ENCODE measurements at regions not wholly inside any gene's neighbourhood (a gene's known extent, or its start where the extent isn't known, plus 50 kb on each side); places are given as distances from the start of the nearest gene placed in this dataset.

DNA sequence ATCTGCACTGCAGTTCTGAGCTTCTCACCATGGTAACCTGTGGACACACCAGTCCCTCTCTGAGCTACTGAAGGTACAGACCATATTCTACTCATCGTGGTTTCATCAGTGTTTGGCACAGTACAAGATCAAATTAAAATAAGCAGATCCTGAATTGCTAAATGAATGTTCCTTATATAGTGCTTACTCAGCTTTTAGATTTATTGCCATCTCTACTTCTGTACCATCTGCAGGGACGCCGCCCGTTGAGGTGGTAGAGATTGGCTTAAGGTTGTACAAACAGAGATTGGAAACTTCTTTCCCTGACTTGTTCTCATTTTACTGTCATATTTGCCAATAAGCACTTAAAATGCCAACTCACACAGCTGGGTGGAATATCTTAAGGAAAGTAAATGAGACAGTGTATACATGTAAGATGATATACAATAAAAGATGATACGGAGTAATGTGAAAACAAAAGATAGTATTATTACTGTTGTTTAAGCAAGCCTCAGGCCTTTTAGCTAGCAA is 223.4 kb upstream of the FOXQ1 start:
- no peak overlapping the region for H3K4me3 ChIP-seq (ENCODE audit: low read length)
- H2AFZ ChIP-seq (ENCODE audit: low read depth, low read length): no peak overlapping the region
- H3K36me3 ChIP-seq (ENCODE audit: insufficient read depth, low read length): no peaks in the 10 kb centered on the region
- no peaks in the 10 kb centered on the region for H3K27me3 ChIP-seq (ENCODE audit: insufficient read depth, low read length)
- no peaks in the 10 kb centered on the region for H3K4me1 ChIP-seq (ENCODE audit: insufficient read depth, low read length)
- no peaks in the 10 kb centered on the region for H3K9me3 ChIP-seq (ENCODE audit: low read length)

DNA sequence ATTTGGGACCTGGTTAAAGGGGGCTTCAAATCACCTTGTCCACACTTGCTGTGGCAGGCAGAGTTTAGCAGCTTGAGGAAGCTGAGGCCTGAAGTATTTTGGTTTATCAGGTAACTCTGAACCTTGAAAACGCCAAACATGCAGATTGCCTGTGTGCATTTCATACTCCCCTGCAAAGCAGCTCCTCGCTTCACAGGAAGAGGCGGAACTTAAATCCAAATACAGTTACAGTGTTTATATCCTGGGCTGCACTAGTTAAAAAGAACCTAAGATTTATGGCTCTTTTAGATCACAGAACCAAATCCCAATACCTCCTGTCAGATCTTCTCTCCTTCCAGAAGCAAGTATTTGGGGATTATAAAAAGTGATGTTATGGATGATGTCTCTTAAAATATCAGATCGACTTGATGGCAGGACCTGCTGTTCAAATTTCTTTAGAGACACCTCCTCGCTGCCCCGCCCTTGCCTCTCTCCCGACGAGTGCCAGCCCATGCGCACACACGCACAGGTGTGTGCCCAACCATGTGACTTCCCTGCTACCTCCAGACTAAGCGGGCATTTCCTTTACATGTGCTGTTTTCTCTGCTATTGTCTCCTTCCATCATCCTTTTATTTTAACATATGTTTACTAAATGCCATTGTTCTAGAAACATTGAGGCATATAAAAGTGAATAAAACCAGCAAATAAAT is 224.6 kb upstream of the FOXQ1 start:
- no peaks in the 10 kb centered on the region for H3K4me1 ChIP-seq (ENCODE audit: insufficient read depth, low read length)
- no peaks in the 10 kb centered on the region for H3K36me3 ChIP-seq (ENCODE audit: insufficient read depth, low read length)
- no peaks in the 10 kb centered on the region for H3K9me3 ChIP-seq (ENCODE audit: low read length)
- H3K4me3 ChIP-seq (ENCODE audit: low read length): no peak overlapping the region
- H3K27me3 ChIP-seq (ENCODE audit: insufficient read depth, low read length): no peaks in the 10 kb centered on the region
- no peak overlapping the region for H2AFZ ChIP-seq (ENCODE audit: low read depth, low read length)

DNA sequence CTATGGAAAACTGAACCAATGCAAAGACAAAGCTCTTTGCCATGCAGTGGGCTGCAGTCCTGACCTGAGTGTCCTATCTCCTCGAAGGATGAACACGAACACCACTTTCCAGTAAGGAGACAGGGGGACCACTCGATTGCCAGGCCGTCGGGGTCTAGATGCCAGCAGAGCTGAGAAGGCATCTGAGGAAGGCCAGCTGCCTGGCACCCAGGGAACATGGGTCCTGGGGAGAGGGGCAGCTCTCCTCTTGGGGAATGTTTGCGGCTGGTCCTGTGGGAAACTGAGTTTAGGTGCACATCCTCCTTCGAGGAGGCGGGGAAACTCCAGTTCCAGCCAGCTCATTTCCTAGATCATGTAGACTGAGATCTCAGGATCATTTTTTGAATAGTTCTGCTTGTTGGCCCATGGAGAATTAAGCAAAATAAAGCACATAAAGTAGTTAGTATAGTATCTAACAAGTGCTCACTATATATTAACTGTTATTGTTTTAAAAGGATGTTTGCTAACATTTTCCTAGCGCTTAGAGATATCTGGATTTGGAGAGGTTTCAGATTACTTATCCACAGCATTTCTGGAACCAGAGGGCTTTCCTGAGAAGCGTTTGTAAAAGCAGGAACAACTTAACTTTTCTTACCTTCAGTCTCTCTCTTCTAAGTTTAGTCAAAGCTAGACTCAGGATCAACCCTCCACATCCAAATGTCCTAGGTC is 225.3 kb upstream of the FOXQ1 start:
- Histone ChIP-seq H2AFZ (ENCODE audit: low read depth, low read length) (no peak overlapping the region), H3K4me3 (ENCODE audit: low read length) (no peak overlapping the region), H3K9me3 (ENCODE audit: low read length) (no peaks in the 10 kb centered on the region), H3K36me3 (ENCODE audit: insufficient read depth, low read length) (no peaks in the 10 kb centered on the region), H3K4me1 (ENCODE audit: insufficient read depth, low read length) (no peaks in the 10 kb centered on the region), H3K27me3 (ENCODE audit: insufficient read depth, low read length) (no peaks in the 10 kb centered on the region)

DNA sequence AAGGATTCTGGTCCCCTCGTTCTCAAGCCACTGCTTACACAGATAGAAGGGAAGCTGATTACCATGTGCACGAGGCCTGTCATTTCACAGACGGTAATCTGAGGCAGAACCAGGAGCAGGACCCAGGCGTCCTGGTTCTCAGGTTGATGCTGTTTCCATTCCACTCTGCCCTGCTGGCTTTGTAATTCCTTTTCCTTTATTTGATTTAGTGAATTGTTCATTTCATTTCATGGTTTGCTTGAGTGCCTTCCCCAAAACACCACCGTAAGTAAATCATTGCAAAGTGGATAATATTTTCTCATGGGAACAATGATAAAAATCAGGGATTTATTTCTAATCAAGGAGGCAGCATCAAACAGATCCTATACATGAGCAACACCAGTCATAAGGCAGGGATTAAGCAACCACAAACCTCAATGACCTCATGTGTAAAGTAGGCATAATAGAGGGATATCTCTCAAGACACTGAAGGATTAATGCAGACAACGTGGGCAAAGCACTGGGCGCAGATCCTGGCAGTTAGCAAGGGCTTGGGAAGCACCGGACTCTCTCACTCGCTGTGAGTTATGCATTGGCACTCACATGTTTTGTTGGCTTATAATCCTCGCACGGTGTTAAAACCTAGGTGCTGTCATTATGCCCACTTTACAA is 229.5 kb upstream of the FOXQ1 start:
- H3K4me1 ChIP-seq (ENCODE audit: insufficient read depth, low read length): no peaks in the 10 kb centered on the region
- no peaks in the 10 kb centered on the region for H3K27me3 ChIP-seq (ENCODE audit: insufficient read depth, low read length)
- H3K9me3 ChIP-seq (ENCODE audit: low read length): no peaks in the 10 kb centered on the region
- H3K36me3 ChIP-seq (ENCODE audit: insufficient read depth, low read length): no peaks in the 10 kb centered on the region
- H3K4me3 ChIP-seq (ENCODE audit: low read length): no peak overlapping the region
- H2AFZ ChIP-seq (ENCODE audit: low read depth, low read length): no peak overlapping the region

DNA sequence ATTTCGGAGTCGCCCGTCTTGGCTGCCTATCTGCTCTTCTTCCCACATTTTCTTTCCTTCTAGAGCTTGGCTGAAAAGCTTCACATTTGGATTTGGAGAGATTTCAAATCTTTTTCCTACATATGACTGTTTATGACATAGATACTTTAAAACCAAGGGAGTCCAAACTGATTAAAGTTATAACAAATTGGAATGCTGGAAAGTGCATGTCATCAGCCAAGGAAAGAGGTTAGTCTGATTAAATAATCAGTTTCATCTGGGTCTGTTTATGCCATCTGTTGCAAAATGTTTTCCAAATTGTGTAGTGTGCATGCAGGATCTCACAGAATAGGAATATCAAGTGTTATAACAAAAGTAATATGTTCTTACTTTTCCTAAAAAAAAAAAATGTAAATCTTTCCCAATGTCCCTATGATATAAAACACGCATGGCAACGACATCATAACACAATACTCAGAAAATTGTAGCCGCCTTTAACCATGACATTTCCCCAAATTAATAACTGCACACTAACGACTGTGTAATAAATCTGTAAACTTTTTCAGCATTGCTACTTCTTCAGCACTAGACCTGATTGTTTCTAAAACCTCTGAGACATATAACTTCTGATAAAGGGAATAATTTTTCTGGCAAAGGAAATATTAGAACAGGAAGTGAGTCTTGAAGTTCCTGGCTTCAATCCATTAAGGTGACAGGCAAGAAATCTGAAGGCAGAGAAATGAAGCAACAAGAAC is 230.2 kb upstream of the FOXQ1 start:
- no peak overlapping the region for H3K4me3 ChIP-seq (ENCODE audit: low read length)
- H2AFZ ChIP-seq (ENCODE audit: low read depth, low read length): no peak overlapping the region
- H3K36me3 ChIP-seq (ENCODE audit: insufficient read depth, low read length): no peaks in the 10 kb centered on the region
- H3K27me3 ChIP-seq (ENCODE audit: insufficient read depth, low read length): no peaks in the 10 kb centered on the region
- H3K9me3 ChIP-seq (ENCODE audit: low read length): no peaks in the 10 kb centered on the region
- H3K4me1 ChIP-seq (ENCODE audit: insufficient read depth, low read length): no peaks in the 10 kb centered on the region

DNA sequence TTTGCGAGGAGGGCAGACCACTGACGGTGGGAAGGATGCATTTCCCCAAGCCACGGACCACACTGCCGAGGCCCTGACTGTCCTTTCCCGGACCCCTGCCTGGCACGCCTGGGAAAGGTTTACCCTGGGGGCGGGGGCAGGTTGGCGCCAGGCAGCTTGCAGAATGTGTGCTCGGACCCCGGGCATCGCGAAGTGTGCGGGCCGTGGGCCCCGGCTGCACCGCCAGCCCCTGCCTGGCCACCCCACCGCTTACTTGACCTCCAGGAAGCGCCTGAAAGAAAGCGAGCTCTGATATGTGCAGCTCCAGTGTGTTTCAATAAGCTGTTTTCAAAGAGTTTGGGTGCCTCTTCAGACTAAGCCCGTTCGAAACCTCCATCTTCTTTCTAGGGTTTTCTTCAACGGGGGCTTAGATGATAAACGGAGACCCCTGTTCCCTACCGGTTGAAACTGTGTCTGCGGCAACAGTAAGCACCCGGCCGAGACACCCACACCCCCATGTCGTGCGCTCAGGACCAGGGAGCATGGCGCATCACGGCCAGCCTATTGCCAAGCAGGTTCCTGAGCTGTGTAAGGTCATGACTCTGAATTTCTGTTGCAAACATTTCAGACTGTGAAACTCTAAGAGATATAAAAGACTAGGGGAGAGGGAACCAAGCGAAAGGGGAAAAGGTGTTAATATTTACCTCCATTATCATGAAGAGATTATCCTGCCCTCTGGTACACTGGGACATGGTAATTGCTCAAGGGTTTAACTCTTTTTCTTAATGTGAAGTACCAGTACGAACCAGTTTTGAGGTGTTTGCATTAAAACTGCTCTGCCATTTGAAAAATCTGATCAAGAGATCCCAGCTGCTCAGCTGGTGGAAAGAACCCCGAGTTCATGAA is 231.2 kb upstream of the FOXQ1 start:
- H3K27me3 ChIP-seq (ENCODE audit: insufficient read depth, low read length): no peaks in the 10 kb centered on the region
- H2AFZ ChIP-seq (ENCODE audit: low read depth, low read length): no peak overlapping the region
- no peaks in the 10 kb centered on the region for H3K9me3 ChIP-seq (ENCODE audit: low read length)
- H3K4me3 ChIP-seq (ENCODE audit: low read length): no peak overlapping the region
- H3K4me1 ChIP-seq (ENCODE audit: insufficient read depth, low read length): no peaks in the 10 kb centered on the region
- H3K36me3 ChIP-seq (ENCODE audit: insufficient read depth, low read length): no peaks in the 10 kb centered on the region

DNA sequence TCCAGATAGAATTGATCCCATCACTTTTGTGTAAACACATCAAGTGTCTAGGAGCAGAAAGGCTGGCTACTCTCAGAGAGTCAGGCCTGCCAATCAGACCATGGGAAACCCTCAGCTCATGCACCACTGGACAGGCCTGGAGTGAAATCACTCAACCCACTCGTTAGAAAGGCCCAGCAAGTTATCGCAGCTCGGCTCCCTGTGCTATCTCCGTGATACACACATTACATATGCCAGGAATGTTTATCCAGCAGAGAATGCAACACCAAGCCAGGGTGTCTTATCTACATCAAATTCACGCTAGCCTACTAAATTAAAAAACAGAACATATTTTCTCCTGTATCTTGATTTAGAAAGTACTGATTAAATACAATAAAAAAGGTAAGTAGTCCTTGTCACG is 232.4 kb upstream of the FOXQ1 start:
- no peaks in the 10 kb centered on the region for H3K27me3 ChIP-seq (ENCODE audit: insufficient read depth, low read length)
- no peak overlapping the region for H2AFZ ChIP-seq (ENCODE audit: low read depth, low read length)
- no peaks in the 10 kb centered on the region for H3K36me3 ChIP-seq (ENCODE audit: insufficient read depth, low read length)
- H3K4me1 ChIP-seq (ENCODE audit: insufficient read depth, low read length): no peaks in the 10 kb centered on the region
- H3K4me3 ChIP-seq (ENCODE audit: low read length): no peak overlapping the region
- H3K9me3 ChIP-seq (ENCODE audit: low read length): no peaks in the 10 kb centered on the region

DNA sequence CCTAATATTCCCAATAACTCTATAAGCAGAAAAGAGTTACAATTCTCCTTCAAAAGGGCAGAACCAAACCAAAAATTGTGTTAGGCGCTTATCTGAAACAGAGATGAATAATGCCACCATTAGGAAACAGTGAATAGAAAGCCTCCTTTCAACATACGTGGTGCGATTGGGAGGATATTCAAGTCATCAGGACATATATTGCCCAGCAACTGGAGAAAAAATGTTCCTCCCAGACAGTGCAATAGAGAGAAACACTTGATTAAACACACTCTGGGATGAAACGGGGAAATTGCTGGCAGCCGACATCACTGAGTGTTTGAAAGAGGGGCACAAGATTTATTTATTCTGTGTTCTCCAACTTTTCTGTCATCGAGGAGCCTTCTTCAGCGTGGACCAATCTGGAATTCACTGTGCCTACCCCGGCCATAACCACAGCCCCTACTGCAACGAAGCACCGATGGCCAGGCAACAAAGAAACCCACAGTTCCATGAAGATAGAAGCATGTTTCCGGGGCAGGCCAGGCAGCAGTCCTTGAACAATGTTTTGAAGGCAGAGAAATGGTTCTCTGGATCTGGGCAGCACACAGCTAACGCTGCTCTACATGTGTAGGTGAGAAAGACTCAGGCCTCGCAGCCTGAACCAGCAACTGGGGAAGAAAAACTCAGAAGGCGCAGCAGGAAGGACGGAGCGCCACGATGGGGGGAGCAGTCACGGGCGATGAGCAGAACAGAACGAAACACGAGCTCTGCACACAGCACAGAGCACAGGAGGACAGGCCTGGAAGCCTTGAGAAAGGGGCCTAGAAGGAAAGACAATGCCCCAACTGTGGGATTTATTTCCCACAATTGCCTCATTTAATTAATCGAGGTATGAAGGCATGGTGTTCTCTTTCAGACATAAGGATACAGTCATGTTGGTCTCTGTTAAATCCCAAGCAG is 234.2 kb upstream of the FOXQ1 start:
- no peak overlapping the region for H2AFZ ChIP-seq (ENCODE audit: low read depth, low read length)
- H3K9me3 ChIP-seq (ENCODE audit: low read length): no peaks in the 10 kb centered on the region
- H3K36me3 ChIP-seq (ENCODE audit: insufficient read depth, low read length): no peaks in the 10 kb centered on the region
- no peaks in the 10 kb centered on the region for H3K4me1 ChIP-seq (ENCODE audit: insufficient read depth, low read length)
- H3K27me3 ChIP-seq (ENCODE audit: insufficient read depth, low read length): no peaks in the 10 kb centered on the region
- H3K4me3 ChIP-seq (ENCODE audit: low read length): no peak overlapping the region

DNA sequence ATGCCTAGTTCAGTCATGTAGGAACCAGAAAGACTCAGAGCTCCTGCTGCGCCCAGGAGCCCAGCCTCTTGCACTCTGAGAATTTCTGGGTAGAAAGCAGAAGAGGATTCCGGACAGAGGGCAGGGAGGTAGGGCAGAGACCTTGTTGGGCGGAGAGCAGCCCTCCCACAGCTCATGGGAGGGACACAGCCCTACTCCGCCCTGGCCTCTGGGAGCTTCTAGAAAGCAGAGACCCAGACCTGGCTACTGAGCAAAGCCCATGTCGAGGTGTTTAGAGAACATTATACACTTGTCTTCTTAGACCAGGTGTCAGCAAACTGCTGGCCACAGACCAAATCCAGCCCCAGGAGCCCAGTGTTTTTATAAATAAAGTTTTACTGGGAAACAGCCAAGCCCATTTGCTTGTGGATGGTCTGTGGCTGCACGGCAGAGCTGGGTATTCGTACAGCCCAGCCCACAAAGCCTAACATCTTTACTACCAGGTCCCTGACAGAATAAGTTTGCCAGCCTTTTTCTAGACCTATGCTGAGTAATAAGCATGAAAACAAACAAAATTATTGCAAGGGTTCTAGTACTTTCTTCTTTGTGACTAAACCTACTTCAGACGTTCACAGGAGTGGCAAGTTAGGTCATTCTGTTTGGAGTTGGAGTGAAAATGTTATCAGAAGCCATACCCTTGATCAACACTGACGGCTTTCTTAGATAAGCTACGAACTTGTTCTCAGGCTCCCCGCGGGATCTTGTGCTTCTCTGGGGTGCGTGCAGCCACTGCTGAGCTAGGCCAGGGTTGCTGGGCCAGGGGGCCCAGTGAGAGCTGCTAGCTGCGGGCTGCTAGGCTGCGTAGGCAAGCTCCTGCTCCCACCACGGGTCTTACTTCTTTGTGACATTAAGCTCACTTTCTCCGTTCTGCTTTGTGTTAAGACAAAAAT is 235.1 kb upstream of the FOXQ1 start:
- no peaks in the 10 kb centered on the region for H3K4me1 ChIP-seq (ENCODE audit: insufficient read depth, low read length)
- no peaks in the 10 kb centered on the region for H3K27me3 ChIP-seq (ENCODE audit: insufficient read depth, low read length)
- no peaks in the 10 kb centered on the region for H3K36me3 ChIP-seq (ENCODE audit: insufficient read depth, low read length)
- no peaks in the 10 kb centered on the region for H3K9me3 ChIP-seq (ENCODE audit: low read length)
- no peak overlapping the region for H3K4me3 ChIP-seq (ENCODE audit: low read length)
- no peak overlapping the region for H2AFZ ChIP-seq (ENCODE audit: low read depth, low read length)

DNA sequence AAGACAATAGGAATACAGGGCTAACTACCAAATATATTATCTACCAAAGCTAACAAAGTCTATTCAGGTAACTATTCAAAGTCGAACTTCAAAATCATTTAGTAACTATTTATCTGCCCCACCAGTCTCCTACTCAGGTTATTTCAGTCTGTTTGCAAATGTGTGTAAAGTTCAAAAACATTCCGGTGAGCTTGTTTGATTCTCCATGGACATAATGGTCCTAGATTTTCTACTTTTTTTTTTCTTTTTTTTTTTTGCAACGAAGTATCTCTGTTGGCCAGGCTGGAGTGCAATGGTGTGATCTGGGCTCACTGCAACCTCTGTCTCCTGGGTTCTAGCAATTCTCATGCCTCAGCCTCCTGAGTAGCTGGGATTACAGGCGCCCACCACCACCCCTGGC is 236.0 kb upstream of the FOXQ1 start:
- Histone ChIP-seq H3K36me3 (ENCODE audit: insufficient read depth, low read length) (no peaks in the 10 kb centered on the region), H3K4me3 (ENCODE audit: low read length) (no peak overlapping the region), H3K4me1 (ENCODE audit: insufficient read depth, low read length) (no peaks in the 10 kb centered on the region), H2AFZ (ENCODE audit: low read depth, low read length) (no peak overlapping the region), H3K27me3 (ENCODE audit: insufficient read depth, low read length) (no peaks in the 10 kb centered on the region), H3K9me3 (ENCODE audit: low read length) (no peaks in the 10 kb centered on the region)

DNA sequence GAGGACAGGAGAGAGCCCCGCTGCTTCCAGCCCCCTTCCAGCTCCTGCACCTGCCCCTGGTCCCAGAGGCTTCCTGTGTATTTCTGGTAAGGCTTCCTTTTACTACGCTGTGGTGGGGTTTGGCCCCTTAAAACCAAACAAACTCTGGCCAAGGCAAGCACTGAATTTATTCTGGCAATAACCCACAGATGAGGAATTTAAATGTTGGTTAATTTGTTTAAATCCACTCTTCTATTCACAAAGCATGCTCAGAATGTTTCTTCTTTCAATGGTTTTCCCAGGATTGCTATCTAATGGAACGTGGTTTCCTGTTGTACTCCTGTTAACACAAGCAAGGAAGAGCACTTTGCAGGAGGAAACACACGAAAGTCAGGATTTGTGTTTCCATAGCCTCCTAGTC is 236.5 kb upstream of the FOXQ1 start:
- H3K36me3 ChIP-seq (ENCODE audit: insufficient read depth, low read length): no peaks in the 10 kb centered on the region
- H3K9me3 ChIP-seq (ENCODE audit: low read length): no peaks in the 10 kb centered on the region
- no peaks in the 10 kb centered on the region for H3K4me1 ChIP-seq (ENCODE audit: insufficient read depth, low read length)
- H2AFZ ChIP-seq (ENCODE audit: low read depth, low read length): no peak overlapping the region
- no peaks in the 10 kb centered on the region for H3K27me3 ChIP-seq (ENCODE audit: insufficient read depth, low read length)
- H3K4me3 ChIP-seq (ENCODE audit: low read length): no peak overlapping the region

Data from neuron (in vitro differentiated cells).